IMR-90 (cell line): ENCODE measurements at regions not wholly inside any gene's neighbourhood (a gene's known extent, or its start where the extent isn't known, plus 50 kb on each side); places are given as distances from the start of the nearest gene placed in this dataset.

ENCODE experiments used
- ATAC-seq: fragments of 200-7000 bp; cut with Tn5 transposase; 2 replicates; pipeline ENCODE4 v1.9.1; 2020; ENCODE audit warnings: low read depth, mild to moderate bottlenecking, moderate library complexity
- BruUV-seq: library from RNA; stranded (reverse); fragments of 400-500 nt; replicated peaks from 2 replicates; lab custom pipeline; 2021; lab: Mats Ljungman, UMichigan
- CTCF ChIA-PET: fragments of 300-600 bp; formaldehyde crosslinking; extraction: SDS; loops from one replicate; lab custom pipeline; 2021; ENCODE audit warnings: antibody characterized with exemption; lab: Yijun Ruan, JAX
- POLR2A ChIA-PET: fragments of 300-600 bp; sonication (Branson Sonifier 250); formaldehyde crosslinking; loops from one replicate; lab custom pipeline; 2022; ENCODE audit warnings: antibody characterized with exemption; ENCODE audit not compliant: unreplicated experiment; lab: Charles Lee
- DNase-seq: peaks from one replicate; pipeline ENCODE4 v3.0.0; 2013
- H2AFZ ChIP-seq: replicated peaks from 2 replicates; pipeline ENCODE3; 2013; ENCODE audit warnings: low read length, mild to moderate bottlenecking; ENCODE audit not compliant: poor library complexity
- H2AK5ac ChIP-seq: 2 replicates; pipeline ENCODE4 v1.6.1; 2013; ENCODE audit warnings: low read depth, low read length, inconsistent platforms
- H2AK9ac ChIP-seq: replicated peaks from 2 replicates; pipeline ENCODE3; 2013; ENCODE audit warnings: mild to moderate bottlenecking, low read depth, low read length, moderate library complexity; ENCODE audit not compliant: poor library complexity
- H2BK120ac ChIP-seq: 2 replicates; pipeline ENCODE4 v1.6.1; 2013; ENCODE audit warnings: low read depth, low read length, inconsistent platforms
- H2BK15ac ChIP-seq: 3 replicates; pipeline ENCODE4 v1.6.1; 2013; ENCODE audit warnings: low read depth, low read length, inconsistent platforms
- H2BK20ac ChIP-seq: 2 replicates; pipeline ENCODE4 v1.6.1; 2013; ENCODE audit warnings: low read depth, mild to moderate bottlenecking, inconsistent platforms, low read length, moderate library complexity
- H2BK5ac ChIP-seq: 2 replicates; pipeline ENCODE4 v1.6.1; 2013; ENCODE audit warnings: mild to moderate bottlenecking, low read depth, low read length, inconsistent platforms; ENCODE audit not compliant: poor library complexity, severe bottlenecking
- H3K14ac ChIP-seq: replicated peaks from 2 replicates; pipeline ENCODE4 v1.6.1; 2013; ENCODE audit warnings: low read depth, low read length, inconsistent platforms
- H3K18ac ChIP-seq: 2 replicates; pipeline ENCODE4 v1.6.1; 2013; ENCODE audit warnings: low read depth, low read length, control low read depth
- H3K23ac ChIP-seq: 2 replicates; pipeline ENCODE4 v1.6.1; 2013; ENCODE audit warnings: low read depth, low read length, inconsistent platforms
- H3K27ac ChIP-seq: 2 replicates; pipeline ENCODE4 v1.5.1; 2013; ENCODE audit warnings: mild to moderate bottlenecking, control low read depth, low read length; ENCODE audit not compliant: insufficient read depth
- H3K27me3 ChIP-seq: 2 replicates; pipeline ENCODE4 v1.6.1; 2013; ENCODE audit warnings: low read length; ENCODE audit not compliant: control insufficient read depth, insufficient read depth
- H3K36me3 ChIP-seq: 2 replicates; pipeline ENCODE4 v1.6.1; 2013; ENCODE audit warnings: low read length, mixed read lengths; ENCODE audit not compliant: control insufficient read depth, insufficient read depth
- H3K4ac ChIP-seq: 2 replicates; pipeline ENCODE4 v1.6.1; 2013; ENCODE audit warnings: low read depth, low read length, inconsistent platforms
- H3K4me1 ChIP-seq: 2 replicates; pipeline ENCODE4 v1.6.1; 2013; ENCODE audit warnings: low read length, mixed read lengths; ENCODE audit not compliant: control insufficient read depth, insufficient read depth
- H3K4me2 ChIP-seq: 2 replicates; pipeline ENCODE4 v1.6.1; 2013; ENCODE audit warnings: low read depth, mild to moderate bottlenecking, control low read depth, low read length, moderate library complexity
- H3K4me3 ChIP-seq: 2 replicates; pipeline ENCODE4 v1.5.1; 2013; ENCODE audit warnings: low read depth, mild to moderate bottlenecking, control low read depth, low read length, moderate library complexity; ENCODE audit not compliant: insufficient read depth
- H3K56ac ChIP-seq: 2 replicates; pipeline ENCODE4 v1.6.1; 2013; ENCODE audit warnings: low read length, inconsistent platforms; ENCODE audit not compliant: insufficient read depth; ENCODE audit errors: extremely low read depth
- H3K79me1 ChIP-seq, 2 experiments: 2 replicates each; pipeline ENCODE4 v1.6.1; 2013; ENCODE audit warnings: low read length in 2 of 2, inconsistent platforms in 1 of 2, low read depth in 1 of 2
- H3K9ac ChIP-seq: 2 replicates; pipeline ENCODE4 v1.6.1; 2013; ENCODE audit warnings: low read depth, low read length, control low read depth
- H3K9me1 ChIP-seq: 2 replicates; pipeline ENCODE4 v1.6.1; 2013; ENCODE audit warnings: low read length, inconsistent platforms; ENCODE audit not compliant: insufficient read depth
- H3K9me3 ChIP-seq: 2 replicates; pipeline ENCODE4 v1.6.1; 2013; ENCODE audit warnings: low read length; ENCODE audit not compliant: control insufficient read depth, insufficient read depth
- H4K20me1 ChIP-seq: 2 replicates; pipeline ENCODE4 v1.6.1; 2013; ENCODE audit warnings: low read length, inconsistent platforms; ENCODE audit not compliant: insufficient read depth
- H4K5ac ChIP-seq: 2 replicates; pipeline ENCODE4 v1.6.1; 2013; ENCODE audit warnings: mild to moderate bottlenecking, low read depth, low read length, control low read depth
- H4K8ac ChIP-seq, 2 experiments: 2 replicates each; pipeline ENCODE4 v1.6.1; 2013; ENCODE audit warnings: low read depth in 2 of 2, low read length in 2 of 2, control low read depth in 1 of 2, inconsistent platforms in 1 of 2
- H4K91ac ChIP-seq: 2 replicates; pipeline ENCODE4 v1.6.1; 2013; ENCODE audit warnings: low read depth, low read length, inconsistent platforms; ENCODE audit not compliant: insufficient read depth
- POLR2A ChIP-seq: IDR thresholded peaks from 2 replicates; pipeline ENCODE4 v1.6.1; 2012; ENCODE audit warnings: mild to moderate bottlenecking, low read depth, low read length
- RAD21 ChIP-seq: IDR thresholded peaks from 2 replicates; pipeline ENCODE4 v1.6.1; 2012; ENCODE audit warnings: low read length, improper control_type of control experiment
- SMC3 ChIP-seq: fragments of 150-350 bp; IDR thresholded peaks from 2 replicates; pipeline ENCODE4 v1.6.1; 2016; ENCODE audit warnings: low read depth, mild to moderate bottlenecking, antibody characterized with exemption, low read length, moderate library complexity
- WGBS, 2 experiments: methylation state at CpG; one replicate each; pipeline versions ENCODE4 v1.1.5 to v1.1.7; 2013; ENCODE audit warnings: missing lambda C conversion rate in 2 of 2; ENCODE audit not compliant: insufficient read length in 1 of 2; ENCODE audit errors: extremely low coverage in 2 of 2; 5-methylcytosine and 5-hydroxymethylcytosine counted together
- dilution Hi-C: fragments of 300-500 bp; cut with HindIII; formaldehyde crosslinking; loops from one replicate; pipeline ENCODE4 v1.14.3; 2018; ENCODE audit warnings: low sequenced_read_pairs; ENCODE audit not compliant: unreplicated experiment
- in situ Hi-C: fragments of 300-500 bp; cut with MboI; formaldehyde crosslinking; loops from 3 replicates; pipeline ENCODE4 v1.14.3; 2019; ENCODE audit warnings: low sequenced_read_pairs, inconsistent platforms, mixed read lengths
- intact Hi-C: fragments of 100-400 bp; cut with micrococcal nuclease; formaldehyde crosslinking; loops from 2 replicates; pipeline ENCODE4 v1.10.0; 2022
- TF ChIP-seq, protein P1 (sequence below): conservative IDR thresholded peaks from 2 replicates; pipeline ENCODE4 v1.5.1; 2012; ENCODE audit warnings: mild to moderate bottlenecking, low read depth, low read length, improper control_type of control experiment
- TF ChIP-seq, protein P2 (sequence below): fragments of 150-350 bp; IDR thresholded peaks from 2 replicates; pipeline ENCODE4 v1.6.1; 2017; ENCODE audit warnings: mild to moderate bottlenecking, antibody characterized with exemption, low read length, low read depth

DNA sequence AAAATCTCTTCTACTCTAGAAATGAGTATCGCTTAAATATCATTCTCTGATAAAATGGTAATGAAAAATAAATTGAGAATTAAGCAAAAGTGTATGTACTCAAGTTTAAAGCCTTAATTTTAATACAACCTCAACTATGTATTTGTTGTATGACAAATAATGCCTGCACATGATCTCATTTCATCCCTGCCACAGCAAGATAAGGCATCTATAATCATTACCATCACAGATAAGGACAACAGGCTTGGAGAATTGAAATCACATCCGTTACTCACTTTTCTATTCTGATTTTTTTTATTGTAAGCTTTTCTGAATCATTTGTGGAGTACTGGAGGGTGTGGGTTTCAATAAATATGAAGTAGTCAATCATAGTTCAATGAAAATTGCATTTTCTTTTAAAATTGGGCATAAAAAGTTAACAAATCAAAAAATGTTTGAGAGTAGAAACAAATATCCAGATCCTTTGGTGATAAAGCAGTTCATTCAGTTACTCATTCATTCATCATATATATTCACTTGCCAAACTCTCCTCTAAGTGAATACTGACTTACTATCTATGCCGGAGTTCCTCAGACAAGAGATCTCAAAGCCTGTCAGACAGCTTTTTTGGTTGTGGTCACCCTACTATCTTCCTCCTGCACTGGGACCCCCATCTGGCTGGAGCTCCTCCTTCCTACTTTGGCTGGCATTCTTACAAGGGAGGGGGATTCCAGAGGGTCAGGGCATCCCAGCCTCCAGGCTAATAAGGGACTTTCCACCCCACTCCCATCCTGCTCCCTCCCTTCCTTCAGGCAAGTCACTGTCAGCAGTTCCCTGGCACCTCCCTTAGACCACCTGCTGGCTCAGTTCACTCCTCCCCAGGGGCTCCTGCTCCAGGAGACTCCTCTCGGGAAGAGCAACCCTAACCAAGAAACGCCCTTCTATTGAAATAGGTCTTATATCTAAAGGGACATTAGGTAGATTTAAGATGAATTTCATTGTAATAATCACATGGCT, 118.6 kb downstream of the OGFRL1 start:
- H4K5ac ChIP-seq: no peak overlapping the region
- CTCF ChIA-PET: no interaction called here
- H3K27ac ChIP-seq: no peak overlapping the region

More for the DNA sequence above, 118.6 kb downstream of the OGFRL1 start:
- Histone ChIP-seq H2BK5ac (no peak overlapping the region), H3K9ac (no peak overlapping the region), H2AK5ac (0 out of 2 replicates have a peak overlapping the region, but pooled peaks have one; percentile 14), H3K4me2 (no peak overlapping the region), H3K27me3 (no peaks in the 10 kb centered on the region), H3K23ac (no peak overlapping the region), H2AK9ac (peak overlapping the region; percentile 15), H3K9me3 (no peaks in the 10 kb centered on the region), H4K91ac (peak overlapping the region; percentile 15; the same call in 1 of the 2 replicates), H3K18ac (no peak overlapping the region), H2BK120ac (peak overlapping the region; percentile 31; the same call in 1 of the 2 replicates), H3K9me1 (peaks cover 20% of the 10 kb centered on the region), H3K4ac (0 out of 2 replicates have a peak overlapping the region, but pooled peaks have one; percentile 12), H3K14ac (no peak overlapping the region), H2BK20ac (0 out of 2 replicates have a peak overlapping the region, but pooled peaks have one; percentile 25), H2BK15ac (no peak overlapping the region), H4K20me1 (no peaks in the 10 kb centered on the region), H2AFZ (no peak overlapping the region), H3K4me1 (peaks cover 16% of the 10 kb centered on the region), H3K56ac (no peak overlapping the region), H3K4me3 (no peak overlapping the region), H4K8ac (no peak overlapping the region), H3K79me1 (peaks cover 22 to 51% of the 10 kb centered on the region in 2 experiments; a peak in 3 of 4 replicates), H3K36me3 (peaks cover 8% of the 10 kb centered on the region)
- dilution Hi-C loops: no loop called here
- no CpG with 5 or more reads among the region's 5 CpGs for WGBS, 2 experiments
- no peak for TF ChIP-seq POLR2A
- no peak for TF ChIP-seq RAD21
- TF ChIP-seq, protein P1, sequence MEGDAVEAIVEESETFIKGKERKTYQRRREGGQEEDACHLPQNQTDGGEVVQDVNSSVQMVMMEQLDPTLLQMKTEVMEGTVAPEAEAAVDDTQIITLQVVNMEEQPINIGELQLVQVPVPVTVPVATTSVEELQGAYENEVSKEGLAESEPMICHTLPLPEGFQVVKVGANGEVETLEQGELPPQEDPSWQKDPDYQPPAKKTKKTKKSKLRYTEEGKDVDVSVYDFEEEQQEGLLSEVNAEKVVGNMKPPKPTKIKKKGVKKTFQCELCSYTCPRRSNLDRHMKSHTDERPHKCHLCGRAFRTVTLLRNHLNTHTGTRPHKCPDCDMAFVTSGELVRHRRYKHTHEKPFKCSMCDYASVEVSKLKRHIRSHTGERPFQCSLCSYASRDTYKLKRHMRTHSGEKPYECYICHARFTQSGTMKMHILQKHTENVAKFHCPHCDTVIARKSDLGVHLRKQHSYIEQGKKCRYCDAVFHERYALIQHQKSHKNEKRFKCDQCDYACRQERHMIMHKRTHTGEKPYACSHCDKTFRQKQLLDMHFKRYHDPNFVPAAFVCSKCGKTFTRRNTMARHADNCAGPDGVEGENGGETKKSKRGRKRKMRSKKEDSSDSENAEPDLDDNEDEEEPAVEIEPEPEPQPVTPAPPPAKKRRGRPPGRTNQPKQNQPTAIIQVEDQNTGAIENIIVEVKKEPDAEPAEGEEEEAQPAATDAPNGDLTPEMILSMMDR: no peak
- TF ChIP-seq SMC3: no peak
- TF ChIP-seq, protein P2, sequence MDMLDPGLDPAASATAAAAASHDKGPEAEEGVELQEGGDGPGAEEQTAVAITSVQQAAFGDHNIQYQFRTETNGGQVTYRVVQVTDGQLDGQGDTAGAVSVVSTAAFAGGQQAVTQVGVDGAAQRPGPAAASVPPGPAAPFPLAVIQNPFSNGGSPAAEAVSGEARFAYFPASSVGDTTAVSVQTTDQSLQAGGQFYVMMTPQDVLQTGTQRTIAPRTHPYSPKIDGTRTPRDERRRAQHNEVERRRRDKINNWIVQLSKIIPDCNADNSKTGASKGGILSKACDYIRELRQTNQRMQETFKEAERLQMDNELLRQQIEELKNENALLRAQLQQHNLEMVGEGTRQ: no peak
- no TSS peak for BruUV-seq
- intact Hi-C loops: no loop called here
- POLR2A ChIA-PET: no interaction called here
- no peak for DNase-seq
- in situ Hi-C loops: no loop called here
- ATAC-seq: no peak
